ENCODE measurements at regions not wholly inside any gene's neighbourhood (a gene's known extent, or its start where the extent isn't known, plus 50 kb on each side); places are given as distances from the start of the nearest gene placed in this dataset.

- Histone ChIP-seq H3K4me1 (ENCODE audit: control insufficient read depth in 1 of 2, insufficient read depth in 2 of 2, low read length in 2 of 2) (peaks cover 3% of the 10 kb centered on the region in 2 experiments), H3K14ac (ENCODE audit: low read length) (no peak overlapping the region), H3K79me1 (ENCODE audit: low read length) (peaks cover 2% of the 10 kb centered on the region), H2BK120ac (ENCODE audit: insufficient read depth, low read length, poor library complexity) (no peak overlapping the region), H2BK5ac (ENCODE audit: low read depth, low read length, poor library complexity) (no peak overlapping the region), H4K12ac (ENCODE audit: low read depth, low read length) (no peak overlapping the region), H3K23ac (ENCODE audit: low read length) (no peak overlapping the region), H3K79me2 (ENCODE audit: control insufficient read depth, insufficient read depth, low read length, poor library complexity) (no peaks in the 10 kb centered on the region), H3K27ac (ENCODE audit: low read depth, low read length) (no peak overlapping the region), H3K27me3 (ENCODE audit: insufficient read depth, low read length) (no peaks in the 10 kb centered on the region), H3K18ac (ENCODE audit: low read length) (no peak overlapping the region), H3K9ac (ENCODE audit: low read length) (no peak overlapping the region), H3K36me3 (ENCODE audit: control insufficient read depth in 1 of 2, insufficient read depth in 2 of 2, low read length in 2 of 2) (no peaks in the 10 kb centered on the region), H4K91ac (ENCODE audit: low read depth, low read length) (no peak overlapping the region), H3K4me2 (ENCODE audit: low read length) (no peak overlapping the region), H3K4me3 (ENCODE audit: low read depth, low read length) (no peak overlapping the region), H2AK5ac (ENCODE audit: low read length) (no peak overlapping the region), H2BK12ac (ENCODE audit: low read length) (no peak overlapping the region), H3K9me3 (ENCODE audit: insufficient read depth, low read depth, low read length) (no peaks in the 10 kb centered on the region), H4K8ac (ENCODE audit: low read depth, low read length) (no peak overlapping the region), H3K4ac (ENCODE audit: low read depth, low read length) (no peak overlapping the region), H2AFZ (ENCODE audit: insufficient read depth, low read length, poor library complexity) (no peak overlapping the region)
- WGBS (ENCODE audit: extremely low coverage, insufficient coverage, insufficient read length), result no CpG with 5 or more reads among the region's 5 CpGs
- no peak for DNase-seq
Measured at GRCh38 chr2:228848638-228849037, 422.4 kb downstream of the PID1 start.

- H3K9me3 ChIP-seq (ENCODE audit: insufficient read depth, low read depth, low read length), result no peaks in the 10 kb centered on the region
- H3K36me3 ChIP-seq (ENCODE audit: control insufficient read depth in 1 of 2, insufficient read depth in 2 of 2, low read length in 2 of 2), result no peaks in the 10 kb centered on the region
- H3K79me1 ChIP-seq (ENCODE audit: low read length), result peaks cover 2% of the 10 kb centered on the region
- H3K9ac ChIP-seq (ENCODE audit: low read length), result no peak overlapping the region
- H3K18ac ChIP-seq (ENCODE audit: low read length), result no peak overlapping the region
- H2AK5ac ChIP-seq (ENCODE audit: low read length), result no peak overlapping the region
- H2BK5ac ChIP-seq (ENCODE audit: low read depth, low read length, poor library complexity), result no peak overlapping the region
- no peak overlapping the region for H3K4me2 ChIP-seq (ENCODE audit: low read length)
- H4K8ac ChIP-seq (ENCODE audit: low read depth, low read length), result no peak overlapping the region
- no peak overlapping the region for H3K23ac ChIP-seq (ENCODE audit: low read length)
- no peak for DNase-seq
- no peaks in the 10 kb centered on the region for H3K79me2 ChIP-seq (ENCODE audit: control insufficient read depth, insufficient read depth, low read length, poor library complexity)
- no peak overlapping the region for H3K4ac ChIP-seq (ENCODE audit: low read depth, low read length)
- no peak overlapping the region for H3K14ac ChIP-seq (ENCODE audit: low read length)
- no peak overlapping the region for H3K27ac ChIP-seq (ENCODE audit: low read depth, low read length)
- H3K4me1 ChIP-seq (ENCODE audit: control insufficient read depth in 1 of 2, insufficient read depth in 2 of 2, low read length in 2 of 2), result no peaks in the 10 kb centered on the region
- no CpG with 5 or more reads among the region's 1 CpG for WGBS (ENCODE audit: extremely low coverage, insufficient coverage, insufficient read length)
- H2AFZ ChIP-seq (ENCODE audit: insufficient read depth, low read length, poor library complexity), result no peak overlapping the region
- H4K12ac ChIP-seq (ENCODE audit: low read depth, low read length), result no peak overlapping the region
- no peak overlapping the region for H4K91ac ChIP-seq (ENCODE audit: low read depth, low read length)
- H3K27me3 ChIP-seq (ENCODE audit: insufficient read depth, low read length), result no peaks in the 10 kb centered on the region
- no peak overlapping the region for H2BK120ac ChIP-seq (ENCODE audit: insufficient read depth, low read length, poor library complexity)
- no peak overlapping the region for H3K4me3 ChIP-seq (ENCODE audit: low read depth, low read length)
- no peak overlapping the region for H2BK12ac ChIP-seq (ENCODE audit: low read length)
Measured at GRCh38 chr2:228847684-228848083, 423.4 kb downstream of the PID1 start.

GRCh38 chr2:228846161-228846560, 424.9 kb downstream of the PID1 start:
- Histone ChIP-seq H3K9ac (ENCODE audit: low read length) (no peak overlapping the region), H3K14ac (ENCODE audit: low read length) (no peak overlapping the region), H2BK5ac (ENCODE audit: low read depth, low read length, poor library complexity) (no peak overlapping the region), H3K9me3 (ENCODE audit: insufficient read depth, low read depth, low read length) (no peaks in the 10 kb centered on the region), H2BK120ac (ENCODE audit: insufficient read depth, low read length, poor library complexity) (no peak overlapping the region), H3K4me1 (ENCODE audit: control insufficient read depth in 1 of 2, insufficient read depth in 2 of 2, low read length in 2 of 2) (no peaks in the 10 kb centered on the region), H3K4ac (ENCODE audit: low read depth, low read length) (no peak overlapping the region), H3K27me3 (ENCODE audit: insufficient read depth, low read length) (no peaks in the 10 kb centered on the region), H4K8ac (ENCODE audit: low read depth, low read length) (no peak overlapping the region), H3K36me3 (ENCODE audit: control insufficient read depth in 1 of 2, insufficient read depth in 2 of 2, low read length in 2 of 2) (no peaks in the 10 kb centered on the region), H2BK12ac (ENCODE audit: low read length) (no peak overlapping the region), H2AFZ (ENCODE audit: insufficient read depth, low read length, poor library complexity) (no peak overlapping the region), H4K12ac (ENCODE audit: low read depth, low read length) (no peak overlapping the region), H3K79me2 (ENCODE audit: control insufficient read depth, insufficient read depth, low read length, poor library complexity) (no peaks in the 10 kb centered on the region), H4K91ac (ENCODE audit: low read depth, low read length) (no peak overlapping the region), H3K27ac (ENCODE audit: low read depth, low read length) (no peak overlapping the region), H3K4me2 (ENCODE audit: low read length) (no peak overlapping the region), H3K18ac (ENCODE audit: low read length) (no peak overlapping the region), H2AK5ac (ENCODE audit: low read length) (no peak overlapping the region), H3K23ac (ENCODE audit: low read length) (no peak overlapping the region), H3K4me3 (ENCODE audit: low read depth, low read length) (no peak overlapping the region), H3K79me1 (ENCODE audit: low read length) (peaks cover 2% of the 10 kb centered on the region)
- DNase-seq, result no peak
- no CpG with 5 or more reads among the region's 2 CpGs for WGBS (ENCODE audit: extremely low coverage, insufficient coverage, insufficient read length)

- H3K14ac ChIP-seq (ENCODE audit: low read length), result no peak overlapping the region
- no peak overlapping the region for H2BK120ac ChIP-seq (ENCODE audit: insufficient read depth, low read length, poor library complexity)
- H3K27ac ChIP-seq (ENCODE audit: low read depth, low read length), result no peak overlapping the region
- no peak overlapping the region for H3K4me2 ChIP-seq (ENCODE audit: low read length)
- peaks cover 2% of the 10 kb centered on the region for H3K79me1 ChIP-seq (ENCODE audit: low read length)
- no peak overlapping the region for H2AK5ac ChIP-seq (ENCODE audit: low read length)
- H3K9ac ChIP-seq (ENCODE audit: low read length), result no peak overlapping the region
- H2BK12ac ChIP-seq (ENCODE audit: low read length), result no peak overlapping the region
- H3K4me3 ChIP-seq (ENCODE audit: low read depth, low read length), result no peak overlapping the region
- H2BK5ac ChIP-seq (ENCODE audit: low read depth, low read length, poor library complexity), result no peak overlapping the region
- H3K79me2 ChIP-seq (ENCODE audit: control insufficient read depth, insufficient read depth, low read length, poor library complexity), result no peaks in the 10 kb centered on the region
- no peaks in the 10 kb centered on the region for H3K36me3 ChIP-seq (ENCODE audit: control insufficient read depth in 1 of 2, insufficient read depth in 2 of 2, low read length in 2 of 2)
- no peaks in the 10 kb centered on the region for H3K4me1 ChIP-seq (ENCODE audit: control insufficient read depth in 1 of 2, insufficient read depth in 2 of 2, low read length in 2 of 2)
- no peak overlapping the region for H4K12ac ChIP-seq (ENCODE audit: low read depth, low read length)
- H3K4ac ChIP-seq (ENCODE audit: low read depth, low read length), result no peak overlapping the region
- no peaks in the 10 kb centered on the region for H3K27me3 ChIP-seq (ENCODE audit: insufficient read depth, low read length)
- H3K23ac ChIP-seq (ENCODE audit: low read length), result no peak overlapping the region
- H3K9me3 ChIP-seq (ENCODE audit: insufficient read depth, low read depth, low read length), result no peaks in the 10 kb centered on the region
- no peak overlapping the region for H4K91ac ChIP-seq (ENCODE audit: low read depth, low read length)
- no peak overlapping the region for H4K8ac ChIP-seq (ENCODE audit: low read depth, low read length)
- no peak for DNase-seq
- WGBS (ENCODE audit: extremely low coverage, insufficient coverage, insufficient read length), result no CpG with 5 or more reads among the region's 3 CpGs
- H3K18ac ChIP-seq (ENCODE audit: low read length), result no peak overlapping the region
- no peak overlapping the region for H2AFZ ChIP-seq (ENCODE audit: insufficient read depth, low read length, poor library complexity)
Measured at GRCh38 chr2:228845162-228845925, 425.7 kb downstream of the PID1 start.

Measured in trophoblast cell (in vitro differentiated cells and primary cell).